SK-N-SH treated with all-trans-retinoic acid at 6 μM for 48 hours (cell line): ENCODE measurements at regions not wholly inside any gene's neighbourhood (a gene's known extent, or its start where the extent isn't known, plus 50 kb on each side); places are given as distances from the start of the nearest gene placed in this dataset.

Experiments used
- ISL1 ChIP-seq: fragments of 250-450 bp; sonication (Bioruptor Pico); IDR thresholded peaks from 2 replicates; pipeline ENCODE4 v2.1.2; 2022; ENCODE audit warnings: mild to moderate bottlenecking, moderate library complexity
- PATZ1 ChIP-seq: fragments of 250-450 bp; sonication (Bioruptor Pico); IDR thresholded peaks from 2 replicates; pipeline ENCODE4 v1.8.0; 2020; ENCODE audit warnings: mild to moderate bottlenecking, moderate library complexity, borderline replicate concordance
- TCF4 ChIP-seq: fragments of 250-450 bp; sonication (Bioruptor Pico); IDR thresholded peaks from 2 replicates; pipeline ENCODE4 v1.8.0; 2021; ENCODE audit warnings: mild to moderate bottlenecking, moderate library complexity, borderline replicate concordance
- ZFP30 ChIP-seq: fragments of 450-650 bp; formaldehyde crosslinking; IDR thresholded peaks from 2 replicates; pipeline ENCODE4 v1.5.0; 2022; ENCODE audit warnings: mild to moderate bottlenecking, moderate library complexity

GRCh38 chr3:16831846-16832245, 52.9 kb upstream of the PLCL2 start:
- no peak for TF ChIP-seq TCF4
- no peak for TF ChIP-seq ISL1 (CRISPR knock-in tag)
- no peak for TF ChIP-seq ZFP30 (CRISPR knock-in tag)
- TF ChIP-seq PATZ1 (CRISPR knock-in tag) = no peak
